Activated T-cell treated with anti-CD3 and anti-CD28 coated beads, Interleukin-2, amount 50 U/mL, for 1 hour (primary cell): ENCODE measurements at regions not wholly inside any gene's neighbourhood (a gene's known extent, or its start where the extent isn't known, plus 50 kb on each side); places are given as distances from the start of the nearest gene placed in this dataset.

Source experiments
- DNase-seq: peaks from one replicate; pipeline ENCODE4 v3.0.0-alpha.2; 2020

DNA sequence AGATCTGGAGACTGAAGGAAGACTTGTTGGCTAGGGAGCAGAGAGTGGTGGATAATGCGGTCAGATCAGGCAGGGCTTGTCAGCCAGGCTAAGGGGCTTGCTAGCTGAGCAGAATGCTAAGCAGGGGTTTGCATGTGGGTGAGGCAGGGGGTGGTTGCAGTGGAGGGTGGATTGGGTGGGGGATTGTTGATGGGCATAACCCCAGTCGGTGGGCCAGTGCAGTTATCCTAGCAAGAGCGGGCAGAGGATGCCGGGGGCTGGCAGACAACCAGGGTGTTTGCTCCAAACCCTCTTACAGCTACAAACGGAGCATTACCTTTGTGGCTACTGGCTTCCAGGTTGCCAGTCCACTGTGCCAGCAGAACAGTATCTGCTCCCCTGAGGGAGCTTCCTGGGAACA lies 131.5 kb upstream of the LGALSL start:
- DNase-seq, result no peak

DNA sequence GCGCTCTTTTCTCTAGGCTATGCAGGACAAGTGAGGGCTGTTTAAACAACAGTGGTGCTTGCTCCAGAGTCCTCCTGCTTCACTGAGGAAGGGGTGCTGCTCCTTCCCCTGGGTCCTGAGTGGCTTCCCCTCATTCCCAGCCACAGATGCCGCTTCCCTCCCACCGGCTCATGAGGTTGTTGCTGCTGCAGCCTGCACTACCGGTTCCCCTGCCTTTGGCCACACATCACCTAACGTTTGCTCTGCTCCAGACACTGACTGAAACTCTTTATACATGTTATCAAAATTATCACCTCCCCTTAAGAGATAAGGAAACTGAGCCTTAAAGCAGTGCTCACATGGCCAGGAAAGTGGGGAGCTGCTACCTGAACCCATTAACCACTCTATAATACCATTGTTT lies 130.8 kb upstream of the LGALSL start:
- no peak for DNase-seq

DNA sequence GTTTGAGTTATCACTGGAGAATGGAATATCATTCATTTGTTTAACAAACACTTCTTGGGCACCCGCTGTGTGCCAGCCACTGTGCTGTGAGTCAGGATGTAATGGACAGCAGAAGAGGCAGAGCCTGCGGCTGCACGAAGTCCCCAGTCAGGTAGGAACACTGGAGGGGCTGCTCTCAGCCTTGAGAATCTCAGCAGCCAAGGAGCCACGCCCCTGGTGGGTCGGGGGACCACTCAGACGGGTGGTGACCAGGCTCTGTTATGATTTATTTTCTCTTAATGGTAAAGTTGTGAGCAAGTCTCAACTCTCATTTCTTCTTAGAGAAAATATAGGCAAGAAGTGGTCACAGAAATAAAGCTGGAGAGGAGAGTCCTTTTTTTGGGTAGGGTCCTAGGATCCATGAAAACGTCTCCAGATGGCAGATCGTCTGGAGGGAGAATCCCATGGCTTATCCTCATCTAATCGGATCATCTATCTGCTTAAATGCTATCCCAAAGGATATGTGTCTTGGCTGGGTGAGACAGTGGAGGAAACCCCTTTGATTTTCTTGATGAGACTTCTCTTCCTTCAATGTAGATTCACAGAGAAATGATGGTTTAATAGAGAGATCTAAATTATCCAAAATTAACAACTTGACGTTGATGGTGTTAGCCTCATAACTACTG lies 129.1 kb upstream of the LGALSL start:
- DNase-seq, result no peak

DNA sequence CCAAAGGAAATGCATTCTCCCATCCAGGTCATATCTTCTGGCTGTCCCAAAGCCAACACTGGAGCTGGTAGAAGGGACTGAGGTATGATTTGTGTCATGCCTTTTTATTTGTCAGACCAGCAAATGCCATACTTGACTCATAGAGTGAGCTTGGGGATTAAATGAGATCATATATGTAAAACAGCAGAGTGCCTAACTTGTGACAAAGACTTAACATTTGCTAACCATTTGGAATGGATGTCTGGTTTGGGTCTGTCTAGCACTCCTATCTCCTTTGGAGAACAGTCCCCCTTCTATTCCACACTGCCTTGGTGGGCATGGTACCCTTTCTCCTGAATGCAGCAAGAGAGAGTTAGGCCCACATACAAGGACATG lies 128.5 kb upstream of the LGALSL start:
- DNase-seq, result no peak

DNA sequence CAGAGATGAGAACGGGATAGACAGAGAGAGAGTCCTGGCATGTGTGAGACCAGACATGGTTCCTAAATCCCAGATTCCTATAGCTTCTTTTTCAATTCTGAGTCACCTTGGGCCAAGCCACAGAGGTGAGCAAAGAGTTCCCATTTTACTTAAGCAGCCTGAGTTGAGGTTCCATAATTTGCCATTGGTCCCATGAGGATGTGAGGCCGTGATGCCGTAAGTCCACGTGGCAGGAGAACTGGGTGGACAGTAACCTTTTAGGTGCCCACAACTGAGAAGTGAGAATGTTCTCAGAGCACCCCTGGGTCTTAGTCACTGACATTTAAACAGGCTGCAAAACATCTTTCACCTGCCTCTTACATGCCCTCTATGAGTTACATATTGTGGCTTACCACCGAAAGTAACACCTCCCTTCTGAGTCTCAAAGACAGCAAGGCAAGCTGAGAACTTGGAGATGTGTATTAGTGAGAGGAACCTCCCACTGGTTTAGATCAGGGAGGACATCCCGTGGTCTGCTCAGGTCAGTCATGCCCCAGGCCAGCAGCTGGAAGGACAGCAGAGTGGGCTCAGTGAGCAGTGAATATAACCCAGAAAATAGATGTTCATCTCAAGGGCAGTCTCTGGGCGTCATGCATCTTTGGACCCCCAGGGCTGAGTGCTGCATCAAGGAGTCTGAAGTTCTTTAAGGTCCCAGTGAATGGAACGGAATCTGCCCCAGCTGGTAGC lies 127.9 kb upstream of the LGALSL start:
- DNase-seq, result peak; percentile 50

DNA sequence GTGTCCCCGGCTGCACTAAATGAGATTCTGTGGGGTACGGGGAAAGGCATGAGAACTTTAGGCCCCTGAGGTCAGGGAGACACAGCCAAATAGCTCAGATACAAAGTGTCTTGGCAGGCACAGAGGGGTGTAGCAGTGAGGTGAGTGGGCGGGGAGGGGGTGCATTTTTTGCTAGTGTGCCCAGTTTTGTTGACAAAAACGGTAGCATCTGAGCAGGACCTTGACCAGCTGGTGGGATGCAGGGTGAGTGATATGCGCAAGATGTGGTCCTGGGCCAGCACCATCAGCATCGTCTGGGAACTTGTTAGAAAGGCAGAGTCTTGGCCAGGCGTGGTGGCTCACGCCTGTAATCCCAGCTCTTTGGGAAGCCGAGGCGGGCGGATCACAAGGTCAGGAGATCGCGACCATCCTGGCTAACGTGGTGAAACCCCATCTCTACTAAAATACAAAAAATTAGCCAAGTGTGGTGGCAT lies 127.3 kb upstream of the LGALSL start:
- DNase-seq, result no peak

DNA sequence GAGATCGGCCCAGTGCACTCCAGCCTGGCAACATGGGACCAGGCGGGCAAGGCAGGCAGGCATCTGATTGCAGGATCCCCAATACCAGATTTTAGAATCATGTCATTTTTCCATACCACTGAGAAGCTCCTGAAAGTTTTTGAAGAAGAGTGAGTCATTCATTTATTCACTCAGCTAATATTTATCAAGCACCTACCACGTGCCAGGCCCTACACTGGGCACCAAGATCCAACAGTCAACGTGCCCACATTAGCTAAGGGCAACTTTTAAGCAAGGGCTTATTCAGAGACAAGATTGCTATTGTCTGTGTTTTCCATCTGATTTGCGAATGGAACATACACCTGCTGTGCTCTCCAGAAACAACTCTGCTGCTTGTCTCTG lies 126.8 kb upstream of the LGALSL start:
- no peak for DNase-seq

DNA sequence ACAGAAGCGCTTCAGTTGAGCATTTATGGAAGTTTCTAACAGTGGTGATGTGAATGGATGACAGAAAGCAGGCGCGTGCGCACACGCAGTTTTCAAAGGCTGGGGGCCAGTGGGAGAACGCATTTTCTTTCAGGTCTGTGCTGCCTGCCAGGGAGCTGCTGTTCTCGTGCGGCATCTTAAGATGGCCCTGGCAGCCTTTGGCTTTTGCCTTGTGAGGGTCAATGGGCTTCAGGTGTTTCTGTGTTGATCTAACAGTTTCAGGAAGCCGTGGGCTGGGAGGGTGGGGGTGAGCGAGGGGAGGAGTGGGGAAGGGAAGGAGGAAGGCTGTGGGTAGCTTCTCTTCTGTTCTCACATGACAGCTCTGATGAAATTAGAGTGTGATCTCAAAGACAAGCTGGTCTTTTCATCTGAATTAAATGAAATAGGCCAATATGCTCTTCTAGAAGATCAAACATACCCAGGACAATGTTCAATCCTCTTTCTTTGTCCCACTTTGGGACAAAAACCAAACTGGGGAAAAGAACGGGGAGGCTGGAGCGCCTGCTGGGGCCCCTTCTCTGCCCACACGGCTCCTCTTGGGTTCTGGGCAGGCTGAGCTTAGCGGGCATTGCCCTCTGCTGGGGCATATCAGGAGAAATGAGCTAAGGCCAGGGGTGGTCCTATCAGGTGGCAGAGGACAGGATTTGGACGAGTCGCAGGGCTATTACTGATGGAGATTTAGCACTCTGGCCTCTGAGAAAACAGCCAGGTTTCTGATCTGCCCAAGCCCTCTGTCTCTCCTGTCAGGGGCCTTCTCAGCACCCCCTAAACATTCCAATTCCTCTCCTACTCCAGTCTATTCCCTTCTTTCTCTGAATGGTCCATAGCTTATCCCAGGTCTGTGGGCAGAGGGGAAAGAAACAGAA lies 126.2 kb upstream of the LGALSL start:
- DNase-seq, result peak; percentile 64

DNA sequence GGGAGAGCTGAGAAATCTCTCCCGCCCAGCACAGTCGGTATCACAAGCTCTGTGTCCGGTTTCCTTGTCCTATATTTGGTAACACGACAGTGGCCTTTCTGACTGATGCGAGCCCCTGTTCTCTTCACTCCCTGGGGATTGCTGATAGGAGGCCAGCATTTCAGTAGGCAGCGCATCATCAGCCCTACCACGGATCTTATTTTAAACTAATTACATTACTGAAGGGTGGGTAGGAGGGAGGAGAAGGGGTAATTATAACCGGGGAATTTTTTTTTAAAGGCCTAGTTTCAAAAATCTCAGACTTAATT lies 125.6 kb upstream of the LGALSL start:
- no peak for DNase-seq

DNA sequence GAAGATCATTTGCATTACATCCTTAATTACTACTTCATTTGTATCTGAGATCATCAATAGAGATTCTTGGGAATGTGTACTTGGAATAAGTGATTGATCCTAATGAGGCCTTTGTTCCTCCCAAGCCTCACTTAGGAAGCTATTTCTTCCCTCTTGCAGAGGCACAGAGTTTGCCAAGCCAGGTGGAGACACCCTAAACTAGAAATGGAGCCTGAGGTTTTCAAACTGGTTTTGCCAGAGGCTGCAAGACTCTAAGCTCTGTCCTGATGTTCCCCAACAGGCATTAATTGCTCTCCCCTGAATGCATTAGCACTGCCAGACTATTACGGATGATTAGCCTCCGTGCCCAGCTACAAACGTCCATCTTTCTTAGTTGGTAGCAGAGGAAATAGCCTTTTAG lies 125.2 kb upstream of the LGALSL start:
- no peak for DNase-seq

DNA sequence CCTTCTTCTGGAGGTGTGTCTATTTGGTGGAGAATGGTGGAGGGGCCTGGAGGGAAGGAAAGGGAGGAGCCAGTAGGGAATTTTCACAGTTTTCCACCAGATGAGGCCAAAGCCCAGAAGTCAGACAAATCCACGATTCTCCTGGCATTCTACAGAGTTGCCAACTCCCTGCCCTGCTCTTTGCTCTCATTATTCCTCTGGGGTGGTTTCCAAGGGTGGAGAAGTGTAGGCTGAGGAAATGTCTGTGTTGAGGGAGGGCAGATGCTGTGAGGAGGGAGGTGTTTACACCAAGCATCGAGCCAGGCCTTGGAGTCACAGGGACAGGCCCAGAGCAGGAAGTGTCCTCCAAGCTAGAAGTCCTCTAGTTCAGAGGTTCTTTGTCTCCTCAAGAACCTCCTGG lies 124.1 kb upstream of the LGALSL start:
- no peak for DNase-seq

DNA sequence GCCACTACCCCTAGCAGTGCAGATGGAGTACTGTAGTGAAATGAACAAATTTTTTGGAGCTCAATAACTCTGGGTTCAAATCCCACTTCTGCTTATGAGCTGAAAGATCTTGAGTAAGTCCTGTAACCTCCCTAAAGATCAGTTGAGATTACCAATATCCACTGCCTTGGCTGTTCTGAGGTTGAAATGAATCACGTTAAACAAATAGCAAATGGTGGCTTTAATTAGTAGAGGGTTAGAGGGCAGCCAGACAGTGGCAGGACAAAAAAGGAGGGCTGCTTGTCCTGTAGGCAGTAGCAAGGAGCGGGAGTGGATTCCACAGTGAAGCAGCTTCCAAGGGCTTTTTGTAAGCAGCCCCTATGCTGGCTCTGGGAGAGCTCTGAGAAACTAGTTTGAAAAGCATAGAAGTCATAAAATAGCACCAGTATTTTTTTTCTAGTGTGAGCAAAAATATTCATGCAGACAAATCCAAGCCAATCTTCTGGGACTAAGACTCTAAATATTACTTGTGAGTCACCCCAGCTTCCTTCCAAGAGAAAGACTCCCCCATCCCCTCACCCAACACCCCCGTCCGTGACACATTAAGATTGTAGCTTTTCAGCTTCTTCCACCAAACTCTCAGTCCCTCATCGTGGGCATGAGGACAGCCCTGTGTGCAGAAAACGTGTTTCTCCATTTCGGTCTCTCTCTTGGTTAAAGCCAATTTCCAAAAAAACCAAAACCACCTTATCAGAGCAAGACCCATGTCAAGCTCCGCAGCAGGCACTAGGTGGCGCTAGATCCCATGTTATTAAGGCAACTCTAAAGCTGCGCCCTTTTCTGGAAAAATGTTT lies 123.5 kb upstream of the LGALSL start:
- DNase-seq, result peak; percentile 72

DNA sequence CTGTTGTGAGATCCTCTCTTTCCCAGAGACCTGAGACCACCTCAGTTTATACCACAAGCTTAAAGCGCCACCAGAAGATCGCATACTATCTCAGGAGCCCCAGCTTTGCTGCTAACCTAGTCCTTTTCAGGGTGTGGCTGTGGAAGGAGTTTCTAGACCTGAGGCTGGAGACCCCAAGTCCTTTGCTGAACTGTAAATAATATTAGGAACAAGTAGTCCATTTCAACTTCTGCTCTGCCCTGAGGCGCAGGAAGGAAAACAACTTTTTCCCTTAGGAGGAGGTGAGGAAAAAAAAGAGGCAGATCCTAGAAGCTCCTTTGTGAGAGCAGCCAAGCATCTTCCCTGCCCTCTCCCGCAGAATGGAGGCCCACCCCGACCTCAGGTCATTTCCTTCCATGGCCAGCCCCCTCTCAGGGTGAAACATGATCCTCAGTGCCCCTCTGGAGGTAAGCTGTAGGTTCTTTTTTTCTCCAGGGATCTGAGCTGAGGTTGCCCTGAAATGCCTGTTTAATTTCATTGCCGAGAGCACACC lies 122.8 kb upstream of the LGALSL start:
- DNase-seq, result no peak

DNA sequence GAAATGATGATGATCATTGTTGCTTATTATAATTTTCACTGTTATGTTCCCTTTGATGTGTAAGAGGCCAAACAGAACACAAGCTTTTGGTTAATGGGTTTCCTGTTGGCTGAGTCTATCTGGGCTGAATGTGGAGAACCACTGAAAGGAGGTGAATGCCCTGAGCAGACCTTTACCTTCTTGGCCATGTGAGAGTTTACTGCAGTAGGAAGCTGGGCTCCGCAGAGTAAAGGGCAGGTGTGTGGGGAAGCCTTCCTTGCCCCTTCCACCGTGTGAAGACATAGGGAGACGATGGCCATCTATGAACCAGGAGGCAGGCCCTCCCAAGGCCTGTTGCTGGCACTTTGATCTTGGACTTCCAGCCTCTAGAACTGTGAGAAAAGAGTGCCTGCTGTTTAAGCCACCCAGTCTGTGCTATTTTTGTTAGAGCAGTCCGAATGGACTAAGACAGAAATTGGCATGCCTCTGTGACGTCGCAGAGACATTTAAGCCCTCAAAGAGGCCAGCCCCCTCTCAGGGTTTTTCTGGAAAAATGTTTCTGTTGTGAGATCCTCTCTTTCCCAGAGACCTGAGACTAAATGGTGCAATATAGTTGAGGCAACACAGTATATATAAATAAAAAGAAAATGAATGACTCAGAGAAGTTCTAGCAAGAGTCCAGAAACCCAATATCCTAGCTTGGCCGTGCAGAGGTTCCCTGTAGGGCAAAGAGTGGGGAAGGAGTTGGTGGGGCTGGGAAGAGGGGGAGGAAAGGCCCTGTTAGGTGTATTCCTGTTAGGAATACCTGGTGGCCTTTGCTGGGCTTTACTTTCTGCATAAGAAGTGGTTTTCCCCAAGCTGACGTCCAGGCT lies 121.9 kb upstream of the LGALSL start:
- DNase-seq, result no peak

DNA sequence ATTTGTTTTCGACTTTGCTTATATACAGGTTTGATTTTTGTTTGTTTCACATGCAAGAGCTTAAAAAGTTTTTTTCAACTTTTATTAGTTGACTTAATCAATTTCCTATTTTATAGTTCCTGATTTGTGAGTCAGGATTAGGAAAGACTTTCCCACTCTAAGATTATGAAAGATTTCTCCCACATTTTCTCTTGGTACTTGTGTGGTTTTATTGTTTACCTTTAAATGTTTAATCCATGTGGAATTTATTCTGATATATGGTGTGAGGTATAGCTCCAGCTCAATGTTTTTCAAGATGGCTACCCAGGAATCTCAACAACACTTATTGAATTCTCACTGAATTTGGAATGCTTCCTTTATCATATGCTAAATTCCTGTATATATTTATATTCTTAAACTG lies 117.8 kb upstream of the LGALSL start:
- no peak for DNase-seq

DNA sequence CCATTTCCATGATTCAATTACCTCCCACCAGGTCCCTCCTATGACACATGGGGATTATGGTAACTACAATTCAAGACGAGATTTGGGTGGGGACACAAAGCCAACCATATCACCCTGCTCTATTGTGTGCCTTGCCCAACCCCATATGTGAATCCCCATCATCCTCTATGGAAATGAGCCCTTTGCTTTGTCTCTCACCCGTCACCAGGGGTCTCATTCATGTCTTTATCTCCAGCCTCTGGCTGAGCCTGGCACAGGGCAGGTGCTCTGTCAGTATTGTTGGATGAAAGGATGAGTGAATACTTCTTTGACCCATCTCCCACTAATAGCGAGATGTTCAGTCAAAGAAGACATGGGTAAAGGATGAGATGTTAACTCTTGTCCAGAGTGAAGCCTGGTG lies 116.6 kb upstream of the LGALSL start:
- DNase-seq, result no peak

DNA sequence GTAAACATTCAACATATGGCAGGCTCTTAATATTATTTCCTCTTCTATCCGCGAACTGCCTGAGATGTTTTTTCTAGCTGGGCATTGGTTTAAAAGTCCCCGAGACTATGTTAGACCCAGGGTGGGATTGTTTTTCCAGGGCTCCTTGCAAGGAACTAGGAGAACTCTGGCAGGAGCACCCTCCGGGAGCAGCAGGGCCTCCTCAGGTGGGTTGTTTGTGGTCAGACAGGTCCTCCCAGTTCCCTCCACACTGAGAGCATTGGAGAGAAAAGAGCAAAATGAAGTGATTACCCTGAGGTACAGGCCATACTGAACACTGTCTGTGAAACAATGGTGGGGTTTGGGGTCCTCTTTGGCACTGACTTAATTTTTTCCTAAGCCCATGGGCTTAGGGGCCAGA lies 115.9 kb upstream of the LGALSL start:
- DNase-seq, result no peak

DNA sequence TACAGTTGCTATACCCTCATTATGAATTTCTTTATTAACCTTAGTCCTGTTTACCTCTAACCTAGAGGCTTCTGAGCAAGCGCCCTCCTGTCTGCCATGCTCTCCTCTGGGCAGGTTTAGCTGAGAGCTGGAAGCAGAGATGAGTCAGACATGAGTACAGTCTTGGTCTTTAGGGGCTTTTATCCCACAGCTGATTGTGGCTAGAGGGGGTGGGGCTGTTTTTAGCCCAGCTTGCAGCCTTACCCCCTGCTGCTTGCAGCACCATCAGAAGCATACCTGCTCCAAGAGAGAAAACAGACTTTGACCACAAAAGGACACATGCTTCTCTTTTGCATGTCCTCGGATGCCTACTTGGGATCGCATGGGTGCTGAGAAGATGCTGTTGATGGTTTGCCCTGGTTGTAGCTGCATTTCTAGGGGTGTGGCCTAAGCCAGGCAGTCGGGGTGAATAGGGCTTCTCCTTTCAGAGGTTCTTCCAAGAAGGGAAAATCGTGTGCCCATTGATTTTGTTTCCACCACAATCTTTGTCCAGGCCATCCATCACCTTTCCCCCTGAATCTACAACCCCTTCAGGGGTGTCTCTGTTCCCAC lies 115.0 kb upstream of the LGALSL start:
- DNase-seq, result peak; percentile 34

DNA sequence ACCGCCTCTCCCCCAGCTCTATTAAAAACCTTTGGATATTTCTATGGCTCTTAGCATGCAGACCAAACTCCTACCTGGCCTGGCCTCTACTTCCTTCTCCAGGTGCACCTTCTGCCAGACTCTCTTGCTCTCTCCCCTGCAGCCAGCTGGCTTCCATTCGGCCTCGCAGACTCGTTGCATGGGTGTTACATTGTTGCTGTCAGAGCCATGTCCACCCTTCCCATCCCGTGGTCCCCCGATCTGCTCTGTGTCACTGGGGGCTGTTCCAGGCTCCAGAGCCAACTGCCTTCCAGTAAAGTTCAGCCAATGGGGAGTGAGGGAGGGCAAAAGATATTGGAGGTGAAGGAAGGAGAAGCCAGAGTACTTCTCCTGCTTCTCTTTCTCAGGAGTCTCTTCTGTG lies 112.5 kb upstream of the LGALSL start:
- no peak for DNase-seq

DNA sequence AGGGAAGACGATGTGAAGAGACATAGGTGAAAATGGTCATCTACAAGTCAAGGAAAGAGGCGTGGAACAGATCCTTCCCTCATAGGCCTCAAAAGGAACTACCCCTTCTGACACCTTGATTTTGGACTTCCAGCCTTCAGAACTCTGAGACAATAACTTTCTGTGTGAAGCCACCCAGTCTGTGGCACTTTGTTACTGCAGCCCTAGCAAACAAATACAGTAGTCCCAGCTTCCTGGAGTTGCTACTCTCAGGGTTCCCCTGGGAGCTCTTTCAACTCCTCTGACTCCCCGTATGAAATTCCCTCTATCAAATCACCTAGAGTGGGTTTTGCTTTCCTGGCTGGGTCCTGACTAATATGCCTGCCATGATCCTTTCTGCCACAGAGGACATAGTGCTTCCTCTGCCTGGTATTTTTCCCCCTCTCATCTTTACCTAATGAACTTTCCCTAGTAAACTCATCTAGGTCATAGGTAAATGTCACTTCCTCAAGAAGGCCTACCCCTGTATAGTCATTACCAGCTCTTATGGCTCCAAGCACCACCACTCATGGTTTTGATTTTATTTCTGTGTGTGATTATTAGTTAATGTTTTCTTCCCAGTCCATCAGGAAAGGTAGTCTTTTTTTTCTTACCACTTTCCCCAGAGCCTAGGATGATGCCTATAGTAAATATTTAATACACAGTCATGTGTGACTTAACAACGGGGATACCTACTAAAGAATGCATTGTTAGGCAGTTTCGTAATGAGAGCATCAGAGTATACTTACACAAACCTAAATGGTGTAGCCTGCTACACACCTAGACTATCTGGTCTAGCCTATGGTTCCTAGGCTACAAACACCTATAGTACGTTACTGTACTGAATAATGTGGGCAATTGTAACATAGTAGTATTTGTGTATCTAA lies 111.5 kb upstream of the LGALSL start:
- no peak for DNase-seq
